KMS-11 (cell line): ENCODE measurements at regions not wholly inside any gene's neighbourhood (a gene's known extent, or its start where the extent isn't known, plus 50 kb on each side); places are given as distances from the start of the nearest gene placed in this dataset.

Experiments used
- H2AFZ ChIP-seq: fragments of 200-600 bp; sonication (generic); 2 replicates; pipeline ENCODE4 v1.6.1; 2016; ENCODE audit warnings: antibody characterized with exemption, mixed run types, low read depth
- H3K27ac ChIP-seq: fragments of 200-600 bp; sonication (generic); 2 replicates; pipeline ENCODE4 v1.6.1; 2016; ENCODE audit warnings: mild to moderate bottlenecking, mixed run types
- H3K27me3 ChIP-seq: fragments of 200-600 bp; sonication (generic); 2 replicates; pipeline ENCODE4 v1.6.1; 2017; ENCODE audit warnings: mild to moderate bottlenecking, low read depth, mixed run types, moderate library complexity; ENCODE audit not compliant: insufficient read depth
- H3K36me3 ChIP-seq: fragments of 200-600 bp; sonication (generic); 2 replicates; pipeline ENCODE4 v1.6.1; 2017; ENCODE audit warnings: mild to moderate bottlenecking, mixed run types; ENCODE audit not compliant: insufficient read depth
- H3K4me1 ChIP-seq: fragments of 200-600 bp; sonication (generic); 2 replicates; pipeline ENCODE4 v1.6.1; 2016; ENCODE audit warnings: mild to moderate bottlenecking, low read depth, mixed run types; ENCODE audit not compliant: poor library complexity, severe bottlenecking
- H3K4me2 ChIP-seq: fragments of 200-600 bp; sonication (generic); 2 replicates; pipeline ENCODE4 v1.7.0; 2016; ENCODE audit warnings: mild to moderate bottlenecking, mixed run types
- H3K4me3 ChIP-seq: fragments of 200-600 bp; sonication (generic); IDR thresholded peaks from 2 replicates; pipeline ENCODE4 v1.6.1; 2017; ENCODE audit warnings: low read depth, low read length, mixed read lengths; ENCODE audit not compliant: insufficient read depth
- H3K79me2 ChIP-seq: fragments of 200-600 bp; sonication (generic); 2 replicates; pipeline ENCODE4 v1.6.1; 2016; ENCODE audit warnings: low read depth, mixed run types; ENCODE audit not compliant: insufficient read depth
- H3K9ac ChIP-seq: fragments of 200-600 bp; sonication (generic); 2 replicates; pipeline ENCODE4 v1.6.1; 2016; ENCODE audit warnings: mild to moderate bottlenecking, mixed run types
- H4K20me1 ChIP-seq: fragments of 200-600 bp; sonication (generic); 2 replicates; pipeline ENCODE4 v1.6.1; 2016; ENCODE audit warnings: mild to moderate bottlenecking, mixed run types; ENCODE audit not compliant: insufficient read depth
- CTCF ChIP-seq: fragments of 200-600 bp; sonication (generic); conservative IDR thresholded peaks from 2 replicates; pipeline ENCODE4 v1.6.1; 2017; ENCODE audit warnings: low read depth, mild to moderate bottlenecking, antibody characterized with exemption, low read length, moderate library complexity, mixed read lengths

- Histone ChIP-seq H2AFZ (no peak overlapping the region), H3K4me1 (no peaks in the 10 kb centered on the region), H3K4me2 (no peak overlapping the region), H3K79me2 (no peaks in the 10 kb centered on the region), H3K36me3 (no peaks in the 10 kb centered on the region), H3K27me3 (peaks cover 3% of the 10 kb centered on the region; the same call in 1 of the 2 replicates), H4K20me1 (no peaks in the 10 kb centered on the region), H3K4me3 (no peak overlapping the region), H3K9ac (no peak overlapping the region), H3K27ac (no peak overlapping the region)
- no peak for TF ChIP-seq CTCF
These were observed 108.9 kb upstream of the NKX1-1 start for GRCh38 chr4:1515156-1515555.

- H3K36me3 ChIP-seq = no peaks in the 10 kb centered on the region
- no peak for TF ChIP-seq CTCF
- peaks cover 3% of the 10 kb centered on the region; the same call in 1 of the 2 replicates for H3K27me3 ChIP-seq
- H3K4me3 ChIP-seq = no peak overlapping the region
- no peak overlapping the region for H3K27ac ChIP-seq
- H3K79me2 ChIP-seq = no peaks in the 10 kb centered on the region
- no peak overlapping the region for H2AFZ ChIP-seq
- no peaks in the 10 kb centered on the region for H3K4me1 ChIP-seq
- no peak overlapping the region for H3K4me2 ChIP-seq
- H4K20me1 ChIP-seq = no peaks in the 10 kb centered on the region
- H3K9ac ChIP-seq = no peak overlapping the region
These were observed 108.4 kb upstream of the NKX1-1 start for GRCh38 chr4:1514612-1515011.

- no peak overlapping the region for H3K27ac ChIP-seq
- H3K36me3 ChIP-seq = no peaks in the 10 kb centered on the region
- H3K9ac ChIP-seq = no peak overlapping the region
- no peaks in the 10 kb centered on the region for H3K79me2 ChIP-seq
- H3K4me2 ChIP-seq = no peak overlapping the region
- H3K27me3 ChIP-seq = peaks cover 3% of the 10 kb centered on the region; the same call in 1 of the 2 replicates
- no peaks in the 10 kb centered on the region for H4K20me1 ChIP-seq
- H2AFZ ChIP-seq = no peak overlapping the region
- TF ChIP-seq CTCF = no peak
- no peaks in the 10 kb centered on the region for H3K4me1 ChIP-seq
- H3K4me3 ChIP-seq = no peak overlapping the region
These were observed 107.8 kb upstream of the NKX1-1 start for GRCh38 chr4:1513936-1514483.

- H3K4me3 ChIP-seq = no peak overlapping the region
- no peak overlapping the region for H2AFZ ChIP-seq
- no peak for TF ChIP-seq CTCF
- no peaks in the 10 kb centered on the region for H4K20me1 ChIP-seq
- H3K9ac ChIP-seq = no peak overlapping the region
- H3K27ac ChIP-seq = no peak overlapping the region
- peaks cover 3% of the 10 kb centered on the region; the same call in 1 of the 2 replicates for H3K27me3 ChIP-seq
- no peaks in the 10 kb centered on the region for H3K79me2 ChIP-seq
- no peak overlapping the region for H3K4me2 ChIP-seq
- H3K4me1 ChIP-seq = no peaks in the 10 kb centered on the region
- H3K36me3 ChIP-seq = no peaks in the 10 kb centered on the region
These were observed 106.8 kb upstream of the NKX1-1 start for GRCh38 chr4:1512738-1513660.
